HG03139 (cell line): ENCODE measurements at regions not wholly inside any gene's neighbourhood (a gene's known extent, or its start where the extent isn't known, plus 50 kb on each side); places are given as distances from the start of the nearest gene placed in this dataset.

Experiments used
- ATAC-seq: cut with Tn5 transposase; IDR thresholded peaks from one replicate; pipeline ENCODE4 v1.9.1; 2021; ENCODE audit not compliant: unreplicated experiment

GRCh38 chr9:18020121-18020745 is 441.4 kb downstream of the SH3GL2 start:
- ATAC-seq, result no peak

GRCh38 chr9:18022642-18023041 is 443.8 kb downstream of the SH3GL2 start:
- ATAC-seq, result no peak

- no peak for ATAC-seq
Measured at GRCh38 chr9:18023332-18023731, 444.5 kb downstream of the SH3GL2 start.

DNA sequence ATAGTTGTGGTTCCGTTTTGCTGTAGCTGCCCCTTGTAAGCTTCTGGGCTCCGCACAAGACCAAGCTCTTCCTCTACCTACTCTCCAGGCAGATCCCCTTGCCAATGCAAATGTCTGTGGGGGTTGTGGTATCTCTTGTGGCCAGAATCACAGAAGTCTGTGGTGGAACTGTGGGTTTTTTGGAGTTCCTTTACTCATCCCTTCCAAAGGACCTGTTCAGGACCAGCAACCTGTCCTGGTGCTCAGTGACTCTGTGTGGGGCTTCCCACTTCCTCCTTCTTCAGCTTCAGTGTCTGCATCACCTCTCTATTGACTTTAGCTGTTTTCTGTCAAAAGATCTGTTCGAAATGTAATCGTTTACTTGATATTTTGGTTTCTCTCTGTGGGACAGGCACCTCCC is 441.3 kb upstream of the ADAMTSL1 start:
- ATAC-seq, result no peak

- no peak for ATAC-seq
Measured at GRCh38 chr9:18036422-18037187, 437.3 kb upstream of the ADAMTSL1 start.

DNA sequence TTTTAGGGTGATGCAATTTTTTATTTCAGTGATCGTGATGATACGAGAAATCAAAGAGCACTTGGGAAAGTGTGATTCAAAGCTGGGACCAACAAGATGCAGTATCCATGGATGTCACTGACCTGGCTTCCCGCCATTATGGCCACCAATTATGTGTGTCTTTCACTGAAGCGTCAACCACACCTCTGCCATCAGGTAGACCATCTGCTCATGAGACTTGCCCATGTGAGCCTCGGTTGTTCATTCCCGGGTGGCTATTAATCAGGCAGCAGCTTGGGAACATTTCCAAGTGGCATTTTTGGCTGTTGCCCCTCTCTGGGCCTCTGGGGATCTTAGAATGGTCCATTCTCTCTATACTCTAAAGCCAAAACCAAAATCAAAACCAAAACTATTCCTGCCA is 436.0 kb upstream of the ADAMTSL1 start:
- no peak for ATAC-seq

- no peak for ATAC-seq
Measured at GRCh38 chr9:18040327-18040726, 433.6 kb upstream of the ADAMTSL1 start.

GRCh38 chr9:18043978-18044377 is 430.0 kb upstream of the ADAMTSL1 start:
- ATAC-seq, result no peak

DNA sequence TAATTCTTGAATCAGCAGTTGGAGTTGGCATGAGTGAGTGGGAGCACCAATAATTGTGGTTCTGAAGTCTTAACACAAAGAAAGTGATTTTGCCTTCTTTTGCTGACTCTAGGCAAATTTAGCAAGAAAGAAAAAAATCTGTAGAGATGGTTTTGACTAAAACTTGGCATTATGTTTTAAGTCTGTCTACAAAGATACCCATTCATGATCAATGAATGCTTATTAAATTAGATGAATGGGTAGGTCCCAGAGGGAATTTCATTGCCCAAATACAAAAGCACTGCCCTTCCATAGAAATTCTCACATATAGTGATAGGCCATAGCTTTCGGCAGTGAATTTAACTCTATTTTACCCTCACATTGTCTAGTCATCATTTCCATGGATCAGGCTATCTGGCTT is 428.6 kb upstream of the ADAMTSL1 start:
- no peak for ATAC-seq

- no peak for ATAC-seq
Measured at GRCh38 chr9:18046068-18046467, 427.9 kb upstream of the ADAMTSL1 start.

DNA sequence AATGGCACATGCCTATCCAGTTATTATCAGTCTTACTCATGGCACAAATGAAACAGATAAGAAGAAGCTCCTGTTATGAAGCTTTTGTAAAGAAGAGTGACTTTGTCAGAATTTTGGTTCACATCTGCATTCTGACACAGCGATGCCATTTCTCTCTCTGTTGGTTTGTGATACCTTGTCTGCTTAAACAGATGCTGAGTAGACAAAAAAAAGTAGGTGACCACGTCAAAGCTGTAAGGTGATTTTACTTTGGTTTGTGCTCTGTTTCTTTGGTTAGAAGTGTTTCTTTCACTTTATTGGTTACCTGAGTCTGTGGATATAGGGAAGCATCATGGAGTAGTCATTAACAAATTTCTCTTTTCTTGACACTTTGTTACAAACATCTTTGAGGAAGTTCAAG is 422.3 kb upstream of the ADAMTSL1 start:
- ATAC-seq, result no peak

GRCh38 chr9:18052060-18052459 is 421.9 kb upstream of the ADAMTSL1 start:
- no peak for ATAC-seq

DNA sequence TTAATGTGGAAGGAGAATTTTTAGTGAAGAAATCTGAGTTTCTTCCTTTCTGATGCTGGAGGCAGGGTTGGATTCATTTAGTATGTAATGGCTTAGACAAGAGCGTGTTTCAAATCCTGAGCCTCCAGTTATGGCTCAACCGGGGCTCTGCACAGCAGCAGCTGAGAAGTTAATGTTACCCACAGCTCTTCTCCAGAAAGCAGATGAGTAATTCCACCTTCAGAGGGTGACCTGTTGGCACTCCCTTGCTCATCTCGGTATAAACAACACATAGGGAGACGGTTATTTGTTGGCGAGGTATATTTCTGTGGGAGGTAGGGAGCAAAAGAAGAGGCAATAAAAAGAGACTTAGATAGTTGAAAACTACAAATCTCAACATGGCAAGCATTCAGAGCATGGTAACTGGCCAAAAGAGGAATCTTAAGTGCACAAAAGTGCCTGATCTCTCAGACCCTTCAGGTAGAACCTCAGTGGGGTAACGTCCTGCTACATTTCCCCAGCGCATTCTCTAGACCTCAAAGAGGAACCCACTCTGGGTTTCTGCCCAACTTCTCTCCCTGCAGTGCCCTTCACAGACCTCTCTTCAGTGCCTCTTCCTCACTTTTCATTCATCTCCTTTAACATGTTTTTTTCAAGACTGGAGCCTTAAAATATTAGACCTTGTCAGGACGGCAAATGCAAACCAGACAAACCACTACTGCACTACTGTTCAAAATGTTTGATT is 417.5 kb upstream of the ADAMTSL1 start:
- no peak for ATAC-seq

DNA sequence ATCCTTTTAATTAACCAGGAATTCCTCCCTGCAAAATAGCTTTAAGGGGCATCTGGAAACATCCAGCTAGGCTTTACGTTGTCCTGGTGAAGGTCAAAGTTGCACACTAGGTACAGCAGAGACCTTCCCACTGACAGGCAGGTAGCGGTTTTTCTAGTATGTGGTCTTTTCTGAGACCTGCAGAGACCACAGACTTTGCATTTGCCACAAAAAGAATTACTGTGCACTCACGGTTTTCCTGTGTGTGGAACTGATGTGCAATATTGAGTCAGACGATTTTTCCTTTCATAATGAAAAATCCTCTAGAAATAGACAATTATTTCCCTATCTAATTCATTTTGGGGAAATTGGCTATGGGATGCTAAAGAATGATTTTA is 417.0 kb upstream of the ADAMTSL1 start:
- ATAC-seq, result peak; percentile 93

- ATAC-seq, result no peak
Measured at GRCh38 chr9:18058564-18059442, 415.1 kb upstream of the ADAMTSL1 start.

- no peak for ATAC-seq
Measured at GRCh38 chr9:18059447-18059846, 414.5 kb upstream of the ADAMTSL1 start.

GRCh38 chr9:18060269-18060934 is 413.6 kb upstream of the ADAMTSL1 start:
- ATAC-seq, result no peak

GRCh38 chr9:18061332-18061731 is 412.6 kb upstream of the ADAMTSL1 start:
- ATAC-seq, result no peak

GRCh38 chr9:18061856-18062255 is 412.1 kb upstream of the ADAMTSL1 start:
- no peak for ATAC-seq

DNA sequence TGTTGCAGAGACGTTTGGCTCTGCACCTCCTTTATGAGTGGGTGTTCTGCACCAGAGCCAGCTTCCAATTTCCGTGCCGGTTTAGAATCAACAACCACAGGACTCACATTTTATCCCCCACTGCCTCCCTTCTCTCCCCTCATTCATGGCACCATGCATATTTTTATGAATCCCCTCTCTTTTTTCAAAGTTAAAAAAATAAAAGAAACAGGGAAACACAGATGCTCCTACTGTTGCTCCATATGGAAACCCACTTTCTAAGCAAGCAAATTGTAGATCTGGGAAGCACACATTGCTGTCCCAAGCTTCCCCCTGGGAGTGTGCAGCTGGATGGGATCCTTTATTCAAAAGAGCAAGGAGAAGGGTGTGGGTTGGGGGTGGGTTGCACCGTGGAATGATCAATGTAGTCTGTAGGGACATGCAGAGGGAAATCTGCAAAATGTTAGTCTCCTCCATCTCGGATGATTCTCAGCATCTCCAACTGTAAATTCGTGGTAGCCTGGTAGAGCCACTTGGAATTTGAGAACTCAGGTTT is 410.0 kb upstream of the ADAMTSL1 start:
- ATAC-seq, result no peak
